CD4-positive, alpha-beta memory T cell (primary cell): ENCODE measurements at regions not wholly inside any gene's neighbourhood (a gene's known extent, or its start where the extent isn't known, plus 50 kb on each side); places are given as distances from the start of the nearest gene placed in this dataset.
A peak's percentile ranks its signal among the peaks of the same experiment; 100 is the strongest.

ENCODE experiments used
- CTCF ChIA-PET: fragments of 350-600 bp; sonication (Branson Sonifier 250); formaldehyde crosslinking; loops from one replicate; lab custom pipeline; 2021; ENCODE audit warnings: inconsistent platforms; ENCODE audit not compliant: partially characterized antibody; lab: Charles Lee
- POLR2A ChIA-PET: fragments of 350-600 bp; sonication (Branson Sonifier 250); formaldehyde crosslinking; loops from one replicate; lab custom pipeline; 2021; ENCODE audit not compliant: partially characterized antibody; lab: Charles Lee
- DNase-seq, 5 donors: peaks; one replicate each; pipeline versions ENCODE4 v3.0.0 to v3.0.0-alpha.2; 2020 to 2022; ENCODE audit warnings: mixed read lengths in 1 of 5
- H3K27ac ChIP-seq: one replicate; pipeline ENCODE4 v1.7.0; 2013; ENCODE audit warnings: low read depth, low read length
- H3K27me3 ChIP-seq: 2 replicates; pipeline ENCODE4 v1.7.0; 2013; ENCODE audit warnings: mild to moderate bottlenecking, low read length, moderate library complexity; ENCODE audit not compliant: insufficient read depth
- H3K36me3 ChIP-seq: 2 replicates; pipeline ENCODE4 v1.7.0; 2013; ENCODE audit warnings: mild to moderate bottlenecking, low read length, moderate library complexity; ENCODE audit not compliant: insufficient read depth
- H3K4me1 ChIP-seq: 2 replicates; pipeline ENCODE4 v1.7.0; 2013; ENCODE audit warnings: mild to moderate bottlenecking, low read length, moderate library complexity; ENCODE audit not compliant: insufficient read depth
- H3K4me3 ChIP-seq, 2 donors: one replicate each; pipeline ENCODE4 v1.7.0; 2013; ENCODE audit warnings: low read length in 2 of 2, mild to moderate bottlenecking in 1 of 2
- H3K9me3 ChIP-seq, 2 donors: one replicate each; pipeline ENCODE4 v1.7.0; 2013; ENCODE audit warnings: low read length in 2 of 2, control low read depth in 1 of 2; ENCODE audit not compliant: control insufficient read depth in 1 of 2
- H3K27ac Mint-ChIP-seq, 7 donors: one replicate each; pipeline ENCODE4 v1.8.0; 2020 to 2021; ENCODE audit warnings: mixed read lengths in 7 of 7, mild to moderate bottlenecking in 6 of 7, inconsistent platforms in 3 of 7, moderate library complexity in 3 of 7
- H3K27me3 Mint-ChIP-seq, 2 donors: one replicate each; pipeline ENCODE4 v1.8.0; 2020 to 2021; ENCODE audit warnings: mixed read lengths in 2 of 2
- H3K36me3 Mint-ChIP-seq, 2 donors: one replicate each; pipeline ENCODE4 v1.8.0; 2020 to 2021; ENCODE audit warnings: mixed read lengths in 2 of 2, inconsistent platforms in 1 of 2, mild to moderate bottlenecking in 1 of 2
- H3K4me1 Mint-ChIP-seq, 4 donors: one replicate each; pipeline ENCODE4 v1.8.0; 2020 to 2021; ENCODE audit warnings: mixed read lengths in 4 of 4, mild to moderate bottlenecking in 1 of 4
- H3K4me3 Mint-ChIP-seq, 8 donors: one replicate each; pipeline ENCODE4 v1.8.0; 2020 to 2021; ENCODE audit warnings: mixed read lengths in 8 of 8, mild to moderate bottlenecking in 7 of 8, moderate library complexity in 6 of 8, inconsistent platforms in 3 of 8
- H3K9me3 Mint-ChIP-seq, 8 donors: one replicate each; pipeline ENCODE4 v1.8.0; 2020 to 2021; ENCODE audit warnings: mixed read lengths in 8 of 8, mild to moderate bottlenecking in 5 of 8, inconsistent platforms in 3 of 8, moderate library complexity in 1 of 8
- intact Hi-C: fragments of 100-400 bp; cut with micrococcal nuclease; formaldehyde crosslinking; loops from one replicate; pipeline ENCODE4 v1.15.1; 2023

DNA sequence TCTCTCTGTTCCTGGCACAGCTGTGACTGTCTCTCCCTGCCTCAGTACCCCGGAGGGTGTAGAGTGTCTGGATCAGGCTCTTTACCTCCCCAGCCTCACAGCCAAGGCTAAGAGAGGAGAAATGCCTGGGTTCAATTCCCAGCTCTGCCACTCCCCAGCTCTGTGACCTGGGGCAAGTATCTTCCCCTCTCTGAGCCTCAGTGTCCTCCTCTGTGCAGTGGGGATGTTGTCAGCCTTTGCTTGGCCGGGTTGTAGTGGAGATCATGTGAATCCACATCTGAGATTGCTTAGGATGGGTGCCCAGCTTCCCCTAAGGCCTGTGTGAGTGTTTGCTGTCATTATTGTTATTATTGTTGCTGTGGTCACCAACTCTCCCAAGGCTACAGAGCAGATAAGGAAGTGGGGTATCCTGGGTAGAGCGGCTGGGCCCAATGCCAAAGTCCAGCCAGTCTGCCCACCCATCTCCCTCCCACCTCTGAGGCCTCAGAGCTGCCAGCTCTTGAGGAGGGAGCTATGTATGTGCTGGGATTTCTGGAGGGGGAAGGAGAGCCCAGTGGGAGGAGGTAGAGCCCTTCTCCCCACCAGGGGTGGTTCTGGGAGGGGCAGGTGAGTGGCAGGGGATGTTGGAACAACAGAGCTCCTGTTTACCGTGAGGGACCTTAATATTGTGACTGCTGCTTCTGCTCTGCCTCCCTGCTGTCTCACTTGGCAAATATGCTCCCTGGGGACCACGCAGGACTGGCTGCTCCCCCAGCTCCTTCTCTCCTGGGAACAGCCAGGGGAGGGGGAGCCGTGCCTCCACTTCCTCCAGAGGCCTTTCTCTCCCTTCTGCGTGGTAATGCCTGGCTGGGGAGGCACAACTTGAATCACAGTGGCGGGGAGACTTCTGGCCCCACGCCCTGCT lies 170.5 kb downstream of the RPS24 start:
- no peak overlapping the region for H3K27ac Mint-ChIP-seq

DNA sequence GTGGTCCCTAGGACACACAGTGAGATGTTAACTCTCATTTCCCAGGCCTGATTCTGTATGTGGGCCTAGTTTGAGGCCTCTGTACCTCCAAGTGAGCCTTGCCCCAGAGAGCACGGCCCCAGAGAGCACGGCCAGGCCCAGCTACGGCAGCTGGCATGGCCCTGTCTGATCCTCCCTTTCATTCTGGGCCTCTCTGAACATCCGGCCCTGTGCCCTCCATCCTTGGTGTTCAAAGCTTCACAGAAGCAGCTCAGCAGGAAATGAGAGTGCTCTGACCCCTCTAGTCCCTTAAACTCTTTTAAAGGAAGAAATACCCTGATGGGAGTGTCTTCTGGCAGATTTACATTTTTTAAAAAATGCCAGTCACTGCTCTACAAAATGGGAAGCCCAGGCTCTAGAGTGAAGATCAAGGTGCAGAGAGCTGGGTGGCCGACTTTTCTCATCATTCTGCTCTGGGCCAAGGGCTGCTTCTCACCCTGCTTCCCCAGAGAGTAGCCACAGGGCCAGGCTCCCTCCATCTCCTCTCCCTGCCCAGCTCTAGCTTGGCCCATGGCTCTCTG lies 171.9 kb downstream of the RPS24 start:
- peaks cover 0 to 1% of the 10 kb centered on the region in 2 donors for H3K27me3 Mint-ChIP-seq

More for the DNA sequence above, 170.5 kb downstream of the RPS24 start:
- Histone ChIP-seq H3K27me3 (no peaks in the 10 kb centered on the region), H3K36me3 (no peaks in the 10 kb centered on the region), H3K9me3 (no peaks in the 10 kb centered on the region), H3K4me3 (no peak overlapping the region), H3K27ac (no peak overlapping the region), H3K4me1 (no peaks in the 10 kb centered on the region)
- POLR2A ChIA-PET = no interaction called here
- no peak overlapping the region for H3K4me3 Mint-ChIP-seq
- no peak for DNase-seq
- no peaks in the 10 kb centered on the region for H3K36me3 Mint-ChIP-seq
- H3K27me3 Mint-ChIP-seq = peaks cover 0 to 1% of the 10 kb centered on the region in 2 donors
- no peaks in the 10 kb centered on the region for H3K9me3 Mint-ChIP-seq
- H3K4me1 Mint-ChIP-seq = peaks cover 0 to 2% (median 0%) of the 10 kb centered on the region in 4 donors
- CTCF ChIA-PET = no interaction called here
- intact Hi-C loops = no loop called here

DNA sequence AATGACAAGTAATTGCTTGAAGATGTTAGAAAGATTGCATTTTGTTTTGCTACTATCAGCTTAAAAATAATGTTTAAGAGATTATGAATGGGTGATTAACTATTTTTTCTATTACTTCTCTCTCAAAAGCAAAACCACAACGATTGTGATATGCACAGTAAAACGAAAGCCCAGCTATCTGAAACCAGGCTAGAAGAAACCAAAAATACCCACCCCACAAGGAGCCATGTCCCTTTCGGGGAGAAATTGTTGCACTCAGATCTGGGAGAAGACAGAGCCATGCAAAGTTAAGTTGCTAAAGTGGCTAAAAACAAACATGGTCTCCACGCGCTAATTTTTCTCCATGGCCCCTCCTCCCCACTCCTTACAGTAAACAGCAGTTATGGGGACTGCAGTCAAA lies 173.6 kb downstream of the RPS24 start:
- intact Hi-C loops = no loop called here
- no peaks in the 10 kb centered on the region for H3K36me3 Mint-ChIP-seq
- no peak overlapping the region for H3K4me3 Mint-ChIP-seq
- ChIA-PET CTCF (no interaction called here), POLR2A (no interaction called here)
- Histone ChIP-seq H3K4me1 (no peaks in the 10 kb centered on the region), H3K27ac (no peak overlapping the region), H3K4me3 (no peak overlapping the region), H3K36me3 (no peaks in the 10 kb centered on the region), H3K9me3 (no peaks in the 10 kb centered on the region), H3K27me3 (no peaks in the 10 kb centered on the region)
- H3K27me3 Mint-ChIP-seq = peaks cover 1 to 2% of the 10 kb centered on the region in 2 donors
- no peak for DNase-seq
- no peaks in the 10 kb centered on the region for H3K9me3 Mint-ChIP-seq
- peaks cover 0 to 2% (median 0%) of the 10 kb centered on the region in 4 donors for H3K4me1 Mint-ChIP-seq
- H3K27ac Mint-ChIP-seq = no peak overlapping the region

More for the DNA sequence above, 171.9 kb downstream of the RPS24 start:
- H3K4me3 ChIP-seq = no peak overlapping the region
- H3K27ac ChIP-seq = no peak overlapping the region
- H3K4me1 ChIP-seq = no peaks in the 10 kb centered on the region
- CTCF ChIA-PET = no interaction called here
- DNase-seq = no peak
- peaks cover 0 to 2% (median 0%) of the 10 kb centered on the region in 4 donors for H3K4me1 Mint-ChIP-seq
- intact Hi-C loops = no loop called here
- H3K4me3 Mint-ChIP-seq = no peak overlapping the region
- POLR2A ChIA-PET = no interaction called here
- no peaks in the 10 kb centered on the region for H3K36me3 ChIP-seq
- H3K27me3 ChIP-seq = no peaks in the 10 kb centered on the region
- peak overlapping the region in 1 of 7 donors; percentile 57 for H3K27ac Mint-ChIP-seq
- H3K9me3 ChIP-seq = no peaks in the 10 kb centered on the region
- H3K36me3 Mint-ChIP-seq = no peaks in the 10 kb centered on the region
- no peaks in the 10 kb centered on the region for H3K9me3 Mint-ChIP-seq

DNA sequence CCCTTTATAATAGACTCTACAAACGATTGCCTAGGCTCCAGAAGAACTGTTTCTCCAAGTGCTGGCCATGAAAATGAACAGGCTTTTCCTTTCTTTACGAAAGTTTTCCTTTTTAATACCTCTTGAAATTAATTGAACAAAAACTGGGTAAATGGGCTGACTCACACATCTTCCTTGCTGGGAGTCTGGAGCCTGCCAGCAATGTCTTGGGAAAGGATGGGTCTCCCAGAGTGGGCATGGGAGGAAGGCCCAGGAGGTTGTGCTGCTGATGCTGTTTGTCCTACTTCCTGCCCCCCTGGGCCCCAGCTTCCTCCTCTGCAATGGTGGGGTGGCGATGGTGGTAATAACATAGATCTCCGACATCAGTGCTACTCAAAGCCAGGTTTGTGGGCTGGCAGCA lies 174.1 kb downstream of the RPS24 start:
- no peak for DNase-seq
- H3K36me3 Mint-ChIP-seq = no peaks in the 10 kb centered on the region
- H3K36me3 ChIP-seq = no peaks in the 10 kb centered on the region
- peaks cover 0 to 2% (median 0%) of the 10 kb centered on the region in 4 donors for H3K4me1 Mint-ChIP-seq
- no peak overlapping the region for H3K27ac Mint-ChIP-seq
- H3K9me3 ChIP-seq = no peaks in the 10 kb centered on the region
- no peak overlapping the region for H3K4me3 ChIP-seq
- no peaks in the 10 kb centered on the region for H3K4me1 ChIP-seq
- ChIA-PET CTCF (no interaction called here), POLR2A (no interaction called here)
- H3K4me3 Mint-ChIP-seq = no peak overlapping the region
- peaks cover 1 to 2% of the 10 kb centered on the region in 2 donors for H3K27me3 Mint-ChIP-seq
- H3K27ac ChIP-seq = no peak overlapping the region
- no peaks in the 10 kb centered on the region for H3K9me3 Mint-ChIP-seq
- intact Hi-C loops = no loop called here
- no peaks in the 10 kb centered on the region for H3K27me3 ChIP-seq

DNA sequence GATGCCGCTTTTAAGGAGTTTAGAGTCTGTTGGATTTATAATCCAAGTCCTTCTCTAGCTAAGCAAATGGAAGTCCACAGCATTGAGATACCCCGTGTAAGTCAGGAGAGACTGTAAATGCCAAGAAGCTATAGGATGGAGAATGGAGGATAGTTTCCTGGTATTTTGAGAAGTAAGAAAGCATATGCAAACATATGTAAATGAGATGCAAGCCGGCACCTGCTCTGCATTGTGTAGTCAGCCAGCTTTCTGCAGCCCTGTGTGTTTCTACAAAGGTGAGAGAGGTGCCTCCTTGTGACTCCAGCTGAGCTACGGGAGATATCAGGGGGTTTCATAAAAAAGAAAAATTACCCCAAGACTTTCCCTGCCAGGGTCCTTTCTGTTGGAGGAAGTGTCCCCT lies 176.3 kb downstream of the RPS24 start:
- H3K4me1 Mint-ChIP-seq = peaks cover 0 to 2% (median 0%) of the 10 kb centered on the region in 4 donors
- H3K27me3 ChIP-seq = no peaks in the 10 kb centered on the region
- H3K27ac ChIP-seq = no peak overlapping the region
- peaks cover 0 to 6% of the 10 kb centered on the region in 2 donors for H3K27me3 Mint-ChIP-seq
- DNase-seq = no peak
- no peak overlapping the region for H3K4me3 ChIP-seq
- H3K9me3 Mint-ChIP-seq = no peaks in the 10 kb centered on the region
- no peak overlapping the region for H3K4me3 Mint-ChIP-seq
- no peaks in the 10 kb centered on the region for H3K36me3 Mint-ChIP-seq
- intact Hi-C loops = loop anchor here (10.0 kb wide), 1 partner anchor 445 kb away; no protein-coding TSS in a partner anchor
- no peaks in the 10 kb centered on the region for H3K4me1 ChIP-seq
- H3K36me3 ChIP-seq = no peaks in the 10 kb centered on the region
- H3K9me3 ChIP-seq = no peaks in the 10 kb centered on the region
- CTCF ChIA-PET = no interaction called here
- H3K27ac Mint-ChIP-seq = no peak overlapping the region
- POLR2A ChIA-PET = no interaction called here

DNA sequence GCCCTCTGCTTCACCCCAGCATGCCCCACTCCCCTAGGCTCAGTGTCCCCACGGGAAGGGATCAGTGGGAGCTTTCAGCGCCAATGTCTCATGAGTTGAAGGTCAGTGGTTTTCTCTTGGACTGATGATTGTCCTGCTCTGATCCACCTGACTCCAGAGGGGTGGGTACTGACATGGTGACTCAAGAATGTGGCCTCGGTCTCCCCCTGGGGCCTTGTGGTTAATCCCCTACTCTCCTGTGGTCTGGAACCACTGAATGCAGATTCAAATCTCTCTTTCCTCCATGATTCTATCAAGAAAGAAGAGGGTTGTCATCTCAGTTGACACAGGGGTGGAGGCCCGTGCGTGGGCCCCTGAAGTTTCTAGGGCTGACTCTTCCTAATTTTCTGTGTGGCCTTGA lies 176.9 kb downstream of the RPS24 start:
- Histone ChIP-seq H3K36me3 (no peaks in the 10 kb centered on the region), H3K9me3 (no peaks in the 10 kb centered on the region), H3K4me1 (no peaks in the 10 kb centered on the region), H3K27me3 (no peaks in the 10 kb centered on the region), H3K4me3 (no peak overlapping the region), H3K27ac (no peak overlapping the region)
- ChIA-PET POLR2A (no interaction called here), CTCF (no interaction called here)
- Mint-ChIP-seq H3K27me3 (peaks cover 0 to 8% of the 10 kb centered on the region in 2 donors), H3K9me3 (no peaks in the 10 kb centered on the region), H3K4me1 (peaks cover 0 to 2% (median 0%) of the 10 kb centered on the region in 4 donors), H3K4me3 (no peak overlapping the region), H3K27ac (no peak overlapping the region), H3K36me3 (no peaks in the 10 kb centered on the region)
- intact Hi-C loops = loop anchor here (10.0 kb wide), 1 partner anchor 444 kb away; no protein-coding TSS in a partner anchor
- no peak for DNase-seq

DNA sequence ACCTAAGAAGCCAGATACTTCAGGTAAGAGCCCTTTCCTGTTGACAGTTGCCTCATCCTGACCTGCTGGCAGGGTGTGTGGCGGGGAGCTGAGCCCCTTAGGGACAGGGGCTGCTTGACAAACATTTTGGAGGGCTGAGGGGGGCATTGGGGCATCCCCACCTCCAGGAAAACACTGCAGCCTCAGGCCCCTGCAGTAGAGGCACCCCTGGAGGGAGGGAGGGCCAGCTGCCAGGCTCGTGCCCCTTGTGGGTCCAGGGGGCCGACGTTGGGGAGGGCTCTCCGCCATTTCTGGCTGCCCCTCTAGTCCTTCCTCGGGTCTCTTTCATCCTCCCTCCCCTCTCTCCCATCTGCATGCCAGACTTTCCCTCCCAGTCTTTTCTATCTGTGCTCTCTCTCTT lies 177.3 kb downstream of the RPS24 start:
- Histone ChIP-seq H3K36me3 (no peaks in the 10 kb centered on the region), H3K4me1 (no peaks in the 10 kb centered on the region), H3K9me3 (no peaks in the 10 kb centered on the region), H3K27me3 (no peaks in the 10 kb centered on the region), H3K4me3 (no peak overlapping the region), H3K27ac (no peak overlapping the region)
- no peaks in the 10 kb centered on the region for H3K9me3 Mint-ChIP-seq
- ChIA-PET CTCF (no interaction called here), POLR2A (no interaction called here)
- no peak for DNase-seq
- H3K4me1 Mint-ChIP-seq = no peaks in the 10 kb centered on the region
- no peak overlapping the region for H3K4me3 Mint-ChIP-seq
- intact Hi-C loops = loop anchor here (1.0 to 10.0 kb wide), 2 partner anchors 444 to 984 kb away; no protein-coding TSS in a partner anchor
- no peak overlapping the region for H3K27ac Mint-ChIP-seq
- no peaks in the 10 kb centered on the region for H3K36me3 Mint-ChIP-seq
- H3K27me3 Mint-ChIP-seq = peaks cover 0 to 8% of the 10 kb centered on the region in 2 donors
